Muscle layer of duodenum (tissue), 2 donors: ENCODE measurements at regions not wholly inside any gene's neighbourhood (a gene's known extent, or its start where the extent isn't known, plus 50 kb on each side); places are given as distances from the start of the nearest gene placed in this dataset.

Source experiments
- H3K27ac ChIP-seq: one replicate; pipeline ENCODE4 v1.7.0; 2013; ENCODE audit warnings: mild to moderate bottlenecking, low read length
- H3K27me3 ChIP-seq: one replicate; pipeline ENCODE4 v1.7.0; 2013; ENCODE audit warnings: low read depth, mild to moderate bottlenecking, control low read depth, low read length
- H3K36me3 ChIP-seq, 2 donors: one replicate each; pipeline ENCODE4 v1.7.0; 2013; ENCODE audit warnings: low read length in 2 of 2, control low read depth in 1 of 2, mild to moderate bottlenecking in 1 of 2; ENCODE audit not compliant: insufficient read depth in 2 of 2, control insufficient read depth in 1 of 2
- H3K4me1 ChIP-seq, 2 donors: one replicate each; pipeline ENCODE4 v1.7.0; 2013; ENCODE audit warnings: low read length in 2 of 2, mild to moderate bottlenecking in 2 of 2, control low read depth in 1 of 2, moderate library complexity in 1 of 2; ENCODE audit not compliant: insufficient read depth in 2 of 2, control insufficient read depth in 1 of 2
- H3K4me3 ChIP-seq, 2 donors: one replicate each; pipeline ENCODE4 v1.7.0; 2013; ENCODE audit warnings: low read length in 2 of 2, low read depth in 1 of 2, mild to moderate bottlenecking in 1 of 2
- H3K9me3 ChIP-seq, 2 donors: one replicate each; pipeline ENCODE4 v1.7.0; 2013; ENCODE audit warnings: low read length in 2 of 2, control low read depth in 1 of 2, mild to moderate bottlenecking in 1 of 2; ENCODE audit not compliant: control insufficient read depth in 1 of 2
- donor health status: healthy.

GRCh38 chr3:148318240-148318639 lies 379.5 kb upstream of the AGTR1 start:
- Histone ChIP-seq H3K4me3 (no peak overlapping the region), H3K36me3 (no peaks in the 10 kb centered on the region), H3K27me3 (no peaks in the 10 kb centered on the region), H3K27ac (no peak overlapping the region), H3K9me3 (no peaks in the 10 kb centered on the region), H3K4me1 (no peaks in the 10 kb centered on the region)

DNA sequence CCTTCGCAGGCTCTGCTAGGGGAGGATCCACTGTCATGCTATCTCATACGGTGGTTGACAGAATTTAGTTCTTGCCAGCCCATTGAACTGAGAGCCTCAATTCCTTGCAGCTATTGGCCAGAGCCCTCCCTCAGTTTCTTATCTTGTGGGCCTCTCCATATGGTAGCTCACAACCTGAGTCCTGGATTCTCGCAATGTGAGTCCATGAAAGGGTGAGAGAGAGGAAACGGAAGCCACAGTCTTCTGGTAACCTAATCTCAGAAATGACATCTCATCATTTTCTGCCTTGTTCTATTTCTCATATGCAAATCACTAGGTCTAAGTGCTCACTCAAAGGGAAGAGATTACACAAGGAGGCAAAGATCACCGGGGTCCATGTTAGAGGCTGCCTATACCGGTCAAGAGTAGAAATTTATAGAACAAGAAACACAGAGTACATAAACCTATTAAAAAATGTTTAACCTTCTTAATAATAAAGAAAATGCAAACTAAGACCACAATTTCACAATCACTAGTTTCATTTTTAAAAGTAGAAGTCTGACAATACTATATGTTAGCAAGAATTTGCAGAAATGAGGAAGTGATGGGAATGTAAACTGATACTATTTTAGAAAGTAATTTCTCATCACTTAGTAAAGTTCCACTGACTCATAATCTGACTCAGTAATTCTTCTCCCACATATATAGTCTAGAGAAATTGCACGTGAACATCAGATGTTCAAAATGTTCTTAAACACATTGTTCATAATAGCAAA lies 378.4 kb upstream of the AGTR1 start:
- no peak overlapping the region for H3K4me3 ChIP-seq
- no peaks in the 10 kb centered on the region for H3K36me3 ChIP-seq
- H3K27me3 ChIP-seq = no peaks in the 10 kb centered on the region
- H3K4me1 ChIP-seq = no peaks in the 10 kb centered on the region
- no peaks in the 10 kb centered on the region for H3K9me3 ChIP-seq
- H3K27ac ChIP-seq = no peak overlapping the region

GRCh38 chr3:148319960-148320359 lies 377.7 kb upstream of the AGTR1 start:
- Histone ChIP-seq H3K36me3 (no peaks in the 10 kb centered on the region), H3K9me3 (no peaks in the 10 kb centered on the region), H3K27me3 (no peaks in the 10 kb centered on the region), H3K27ac (no peak overlapping the region), H3K4me3 (no peak overlapping the region), H3K4me1 (no peaks in the 10 kb centered on the region)

DNA sequence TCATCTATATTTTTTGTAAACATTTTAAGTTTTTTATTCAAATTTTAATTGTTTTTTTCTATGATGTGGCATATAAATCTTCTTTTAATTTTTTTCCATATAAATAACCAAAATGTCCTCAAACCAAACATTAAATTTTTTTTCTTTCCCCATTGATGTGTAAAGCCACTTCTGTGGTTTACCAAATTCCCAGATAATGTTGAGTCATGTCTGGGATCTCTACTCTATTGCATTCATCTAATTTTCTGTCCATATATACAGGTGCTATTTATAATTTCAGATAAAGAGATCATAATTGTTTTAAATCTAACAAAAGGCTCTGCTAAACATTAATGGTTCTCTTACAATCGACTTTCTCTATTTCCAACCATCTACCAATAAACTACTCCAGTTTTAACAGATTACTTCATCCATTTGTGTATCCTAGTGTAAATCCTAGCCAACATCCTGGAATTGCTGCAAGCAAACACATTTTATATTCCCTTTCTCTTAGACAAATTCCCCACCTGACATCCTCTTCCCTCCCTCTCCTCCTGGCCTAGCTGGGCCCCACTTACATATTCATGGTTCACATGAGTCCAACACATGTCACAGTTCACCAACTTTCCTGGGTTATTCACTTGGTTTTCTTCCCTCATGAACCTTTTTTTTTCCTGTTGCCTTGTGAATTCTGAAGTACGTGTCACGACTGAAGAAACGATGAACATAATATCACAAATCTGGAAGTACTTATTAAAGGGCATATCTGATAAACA lies 368.0 kb upstream of the AGTR1 start:
- H3K27ac ChIP-seq = no peak overlapping the region
- H3K9me3 ChIP-seq = no peaks in the 10 kb centered on the region
- no peak overlapping the region for H3K4me3 ChIP-seq
- H3K27me3 ChIP-seq = no peaks in the 10 kb centered on the region
- no peaks in the 10 kb centered on the region for H3K4me1 ChIP-seq
- H3K36me3 ChIP-seq = no peaks in the 10 kb centered on the region

DNA sequence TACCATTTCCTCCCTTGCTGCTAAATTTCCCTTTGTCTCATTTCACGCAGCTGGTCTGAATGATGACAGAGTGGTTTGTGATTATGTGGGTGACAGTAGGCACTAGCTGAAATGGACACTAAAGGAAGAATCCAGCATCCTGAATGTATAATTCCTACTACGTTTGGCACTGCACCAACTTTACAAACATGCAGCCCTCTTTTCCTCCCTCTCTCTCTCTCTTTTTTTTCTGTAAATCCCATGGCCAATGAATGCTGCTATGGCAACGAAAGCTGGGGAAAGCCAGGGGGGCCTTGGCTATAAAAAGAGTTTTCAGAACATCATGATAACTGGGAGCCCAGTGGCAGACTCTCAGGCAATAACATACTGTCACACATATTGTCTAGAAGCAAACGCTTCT lies 367.2 kb upstream of the AGTR1 start:
- Histone ChIP-seq H3K27ac (no peak overlapping the region), H3K27me3 (no peaks in the 10 kb centered on the region), H3K9me3 (no peaks in the 10 kb centered on the region), H3K4me3 (no peak overlapping the region), H3K36me3 (no peaks in the 10 kb centered on the region), H3K4me1 (no peaks in the 10 kb centered on the region)

GRCh38 chr3:148331081-148331846 lies 366.4 kb upstream of the AGTR1 start:
- no peaks in the 10 kb centered on the region for H3K9me3 ChIP-seq
- no peaks in the 10 kb centered on the region for H3K36me3 ChIP-seq
- H3K4me3 ChIP-seq = no peak overlapping the region
- H3K4me1 ChIP-seq = no peaks in the 10 kb centered on the region
- H3K27me3 ChIP-seq = no peaks in the 10 kb centered on the region
- no peak overlapping the region for H3K27ac ChIP-seq

- H3K36me3 ChIP-seq = no peaks in the 10 kb centered on the region
- no peak overlapping the region for H3K27ac ChIP-seq
- no peaks in the 10 kb centered on the region for H3K27me3 ChIP-seq
- H3K4me1 ChIP-seq = no peaks in the 10 kb centered on the region
- no peaks in the 10 kb centered on the region for H3K9me3 ChIP-seq
- no peak overlapping the region for H3K4me3 ChIP-seq
These were observed 365.2 kb upstream of the AGTR1 start for GRCh38 chr3:148332509-148332908.

DNA sequence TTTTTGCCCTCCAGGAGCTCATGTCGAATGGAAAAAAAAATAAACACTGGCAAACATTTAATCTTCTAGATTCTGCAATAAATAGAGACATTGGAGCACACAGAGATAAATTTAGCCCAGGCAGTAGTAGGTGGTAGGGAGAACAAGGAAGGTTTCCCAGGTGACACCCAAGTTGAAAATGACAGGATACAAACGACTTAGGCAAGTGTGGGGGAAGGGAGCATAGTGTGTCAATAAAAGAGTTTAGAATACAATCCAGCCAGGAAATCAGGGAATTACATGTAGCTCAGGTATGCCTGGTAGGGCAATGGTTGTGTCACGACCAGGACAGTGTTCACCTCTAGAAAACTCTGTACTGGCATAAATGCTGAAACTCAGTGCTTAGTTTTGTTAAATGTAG lies 364.6 kb upstream of the AGTR1 start:
- no peak overlapping the region for H3K4me3 ChIP-seq
- H3K9me3 ChIP-seq = no peaks in the 10 kb centered on the region
- H3K27ac ChIP-seq = no peak overlapping the region
- no peaks in the 10 kb centered on the region for H3K27me3 ChIP-seq
- no peaks in the 10 kb centered on the region for H3K36me3 ChIP-seq
- no peaks in the 10 kb centered on the region for H3K4me1 ChIP-seq

- Histone ChIP-seq H3K4me1 (no peaks in the 10 kb centered on the region), H3K27ac (no peak overlapping the region), H3K9me3 (peaks cover 0 to 2% of the 10 kb centered on the region in 2 donors), H3K36me3 (no peaks in the 10 kb centered on the region), H3K27me3 (no peaks in the 10 kb centered on the region), H3K4me3 (no peak overlapping the region)
These were observed 362.1 kb upstream of the AGTR1 start for GRCh38 chr3:148335612-148336011.

DNA sequence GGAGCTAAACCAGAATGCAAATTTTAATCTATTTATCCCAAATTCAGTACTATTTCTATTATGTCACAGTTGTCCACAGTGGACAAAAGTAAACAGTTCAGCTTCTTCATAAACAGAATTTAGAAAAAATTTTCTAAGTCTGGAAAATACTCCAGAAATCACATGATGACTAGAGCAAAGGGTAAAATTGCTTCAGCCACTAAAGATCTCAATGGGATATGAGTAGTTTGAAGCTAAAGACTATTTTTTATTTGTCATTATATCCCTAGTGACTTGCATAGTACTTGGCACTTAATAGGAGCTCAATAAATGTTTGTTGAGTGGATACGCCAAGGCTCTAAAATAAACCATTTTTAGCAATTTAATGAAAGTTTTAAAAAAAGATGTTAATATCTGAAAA lies 354.3 kb upstream of the AGTR1 start:
- Histone ChIP-seq H3K27me3 (no peaks in the 10 kb centered on the region), H3K27ac (no peak overlapping the region), H3K4me1 (no peaks in the 10 kb centered on the region), H3K36me3 (no peaks in the 10 kb centered on the region), H3K9me3 (peaks cover 0 to 2% of the 10 kb centered on the region in 2 donors), H3K4me3 (no peak overlapping the region)

DNA sequence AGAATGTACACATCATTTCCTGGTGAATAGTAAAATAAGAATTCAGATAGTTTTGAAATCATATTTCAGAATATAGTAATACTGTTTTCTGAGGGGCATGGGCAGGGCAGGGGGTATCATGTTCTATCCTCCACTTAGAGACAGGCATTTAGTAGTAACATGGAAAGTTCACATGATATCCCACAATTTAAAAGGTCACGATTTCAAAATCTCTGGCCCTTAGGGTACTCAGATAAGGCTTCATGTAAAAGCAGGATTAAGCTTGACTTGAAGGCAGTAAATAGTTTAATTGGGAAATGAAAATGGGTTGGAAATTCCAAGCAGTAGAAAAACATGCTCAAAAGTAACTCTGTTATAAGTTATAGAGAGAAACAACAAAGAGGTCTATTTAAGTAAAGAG lies 353.2 kb upstream of the AGTR1 start:
- Histone ChIP-seq H3K4me3 (no peak overlapping the region), H3K36me3 (no peaks in the 10 kb centered on the region), H3K27me3 (no peaks in the 10 kb centered on the region), H3K9me3 (peaks cover 0 to 2% of the 10 kb centered on the region in 2 donors), H3K27ac (no peak overlapping the region), H3K4me1 (no peaks in the 10 kb centered on the region)
